ENCODE measurements at regions not wholly inside any gene's neighbourhood (a gene's known extent, or its start where the extent isn't known, plus 50 kb on each side); places are given as distances from the start of the nearest gene placed in this dataset.

GRCh38 chr13:54657588-54657987 is 1629.0 kb downstream of the OLFM4 start:
- Histone ChIP-seq H3K4me3 (ENCODE audit: low read depth, low read length) (no peak overlapping the region), H3K9me3 (ENCODE audit: control insufficient read depth, insufficient read depth, low read length) (peaks cover 20% of the 10 kb centered on the region), H3K27me3 (ENCODE audit: control insufficient read depth, insufficient read depth, low read length) (no peaks in the 10 kb centered on the region), H3K27ac (ENCODE audit: low read depth, low read length) (no peak overlapping the region)
- ChIA-PET CTCF (no interaction called here), POLR2A (no interaction called here)
- no peak for DNase-seq (ENCODE audit: low read depth, low spot score)
- TF ChIP-seq, protein P1, sequence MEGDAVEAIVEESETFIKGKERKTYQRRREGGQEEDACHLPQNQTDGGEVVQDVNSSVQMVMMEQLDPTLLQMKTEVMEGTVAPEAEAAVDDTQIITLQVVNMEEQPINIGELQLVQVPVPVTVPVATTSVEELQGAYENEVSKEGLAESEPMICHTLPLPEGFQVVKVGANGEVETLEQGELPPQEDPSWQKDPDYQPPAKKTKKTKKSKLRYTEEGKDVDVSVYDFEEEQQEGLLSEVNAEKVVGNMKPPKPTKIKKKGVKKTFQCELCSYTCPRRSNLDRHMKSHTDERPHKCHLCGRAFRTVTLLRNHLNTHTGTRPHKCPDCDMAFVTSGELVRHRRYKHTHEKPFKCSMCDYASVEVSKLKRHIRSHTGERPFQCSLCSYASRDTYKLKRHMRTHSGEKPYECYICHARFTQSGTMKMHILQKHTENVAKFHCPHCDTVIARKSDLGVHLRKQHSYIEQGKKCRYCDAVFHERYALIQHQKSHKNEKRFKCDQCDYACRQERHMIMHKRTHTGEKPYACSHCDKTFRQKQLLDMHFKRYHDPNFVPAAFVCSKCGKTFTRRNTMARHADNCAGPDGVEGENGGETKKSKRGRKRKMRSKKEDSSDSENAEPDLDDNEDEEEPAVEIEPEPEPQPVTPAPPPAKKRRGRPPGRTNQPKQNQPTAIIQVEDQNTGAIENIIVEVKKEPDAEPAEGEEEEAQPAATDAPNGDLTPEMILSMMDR (IDR thresholded peaks at IDR 0.05; ENCODE audit: low read depth, low read length), result no peak

GRCh38 chr13:54658771-54659170 is 1630.2 kb downstream of the OLFM4 start:
- DNase-seq (ENCODE audit: low read depth, low spot score), result no peak
- TF ChIP-seq, protein P1 (IDR thresholded peaks at IDR 0.05; ENCODE audit: low read depth, low read length), result no peak
- Histone ChIP-seq H3K27ac (ENCODE audit: low read depth, low read length) (no peak overlapping the region), H3K27me3 (ENCODE audit: control insufficient read depth, insufficient read depth, low read length) (no peaks in the 10 kb centered on the region), H3K9me3 (ENCODE audit: control insufficient read depth, insufficient read depth, low read length) (peaks cover 20% of the 10 kb centered on the region), H3K4me3 (ENCODE audit: low read depth, low read length) (no peak overlapping the region)
- ChIA-PET POLR2A (no interaction called here), CTCF (no interaction called here)

GRCh38 chr13:54660277-54660676 is 1631.7 kb downstream of the OLFM4 start:
- Histone ChIP-seq H3K27me3 (ENCODE audit: control insufficient read depth, insufficient read depth, low read length) (no peaks in the 10 kb centered on the region), H3K27ac (ENCODE audit: low read depth, low read length) (no peak overlapping the region), H3K9me3 (ENCODE audit: control insufficient read depth, insufficient read depth, low read length) (peaks cover 20% of the 10 kb centered on the region), H3K4me3 (ENCODE audit: low read depth, low read length) (no peak overlapping the region)
- DNase-seq (ENCODE audit: low read depth, low spot score), result no peak
- TF ChIP-seq, protein P1 (IDR thresholded peaks at IDR 0.05; ENCODE audit: low read depth, low read length), result no peak
- ChIA-PET POLR2A (no interaction called here), CTCF (no interaction called here)

GRCh38 chr13:54676526-54677113 is 1648.0 kb downstream of the OLFM4 start:
- ChIA-PET CTCF (no interaction called here), POLR2A (no interaction called here)
- DNase-seq (ENCODE audit: low read depth, low spot score), result no peak
- H3K27ac ChIP-seq (ENCODE audit: low read depth, low read length), result no peak overlapping the region
- TF ChIP-seq, protein P1 (IDR thresholded peaks at IDR 0.05; ENCODE audit: low read depth, low read length), result no peak
- peaks cover 30% of the 10 kb centered on the region for H3K9me3 ChIP-seq (ENCODE audit: control insufficient read depth, insufficient read depth, low read length)
- no peaks in the 10 kb centered on the region for H3K27me3 ChIP-seq (ENCODE audit: control insufficient read depth, insufficient read depth, low read length)
- no peak overlapping the region for H3K4me3 ChIP-seq (ENCODE audit: low read depth, low read length)

GRCh38 chr13:54682184-54682583 is 1653.6 kb downstream of the OLFM4 start:
- CTCF ChIA-PET, result no interaction called here
- POLR2A ChIA-PET, result no interaction called here
- Histone ChIP-seq H3K9me3 (ENCODE audit: control insufficient read depth, insufficient read depth, low read length) (peaks cover 27% of the 10 kb centered on the region), H3K27ac (ENCODE audit: low read depth, low read length) (no peak overlapping the region), H3K4me3 (ENCODE audit: low read depth, low read length) (no peak overlapping the region), H3K27me3 (ENCODE audit: control insufficient read depth, insufficient read depth, low read length) (no peaks in the 10 kb centered on the region)
- no peak for DNase-seq (ENCODE audit: low read depth, low spot score)
- TF ChIP-seq, protein P1 (IDR thresholded peaks at IDR 0.05; ENCODE audit: low read depth, low read length), result no peak

All from AG04450 (cell line).